ENCODE measurements at regions not wholly inside any gene's neighbourhood (a gene's known extent, or its start where the extent isn't known, plus 50 kb on each side); places are given as distances from the start of the nearest gene placed in this dataset.

- no peak for TF ChIP-seq CTCF (IDR thresholded peaks at IDR 0.05)
- no peak for TF ChIP-seq EZH2 (IDR thresholded peaks at IDR 0.05)
- no peak for TF ChIP-seq EZH2phosphoT487 (IDR thresholded peaks at IDR 0.05)
These were observed 170.5 kb downstream of the PTPN11 start for GRCh38 chr12:112589275-112589674.

Measured in neural progenitor cell (in vitro differentiated cells).